AG09319 (cell line): ENCODE measurements at regions not wholly inside any gene's neighbourhood (a gene's known extent, or its start where the extent isn't known, plus 50 kb on each side); places are given as distances from the start of the nearest gene placed in this dataset.

Experiments
- DNase-seq: peaks from one replicate; pipeline ENCODE4 v3.0.0-alpha.2; 2010; ENCODE audit warnings: low read depth; ENCODE audit errors: extremely low read depth
- CTCF ChIP-seq: IDR thresholded peaks from 2 replicates; pipeline ENCODE4 v1.5.1; 2011; ENCODE audit warnings: low read depth, mild to moderate bottlenecking, inconsistent platforms, low read length, moderate library complexity

GRCh38 chr1:108059945-108060344 lies 95.0 kb upstream of the VAV3 start:
- DNase-seq: no peak
- no peak for TF ChIP-seq CTCF

GRCh38 chr1:108057541-108057940 lies 92.6 kb upstream of the VAV3 start:
- TF ChIP-seq CTCF: no peak
- no peak for DNase-seq

GRCh38 chr1:108056436-108056990 lies 91.5 kb upstream of the VAV3 start:
- TF ChIP-seq CTCF: no peak
- no peak for DNase-seq

GRCh38 chr1:108055387-108055786 lies 90.4 kb upstream of the VAV3 start:
- no peak for TF ChIP-seq CTCF
- no peak for DNase-seq

GRCh38 chr1:108054396-108054795 lies 89.4 kb upstream of the VAV3 start:
- DNase-seq: no peak
- TF ChIP-seq CTCF: no peak

GRCh38 chr1:108053270-108054013 lies 88.5 kb upstream of the VAV3 start:
- no peak for DNase-seq
- no peak for TF ChIP-seq CTCF

GRCh38 chr1:108051631-108052377 lies 86.8 kb upstream of the VAV3 start:
- no peak for DNase-seq
- no peak for TF ChIP-seq CTCF
